Caco-2 (cell line): ENCODE measurements at regions not wholly inside any gene's neighbourhood (a gene's known extent, or its start where the extent isn't known, plus 50 kb on each side); places are given as distances from the start of the nearest gene placed in this dataset.

Experiments used
- BruUV-seq: library from RNA; stranded (reverse); fragments of 400-500 nt; replicated peaks from 2 replicates; lab custom pipeline; 2021; lab: Mats Ljungman, UMichigan
- CTCF ChIA-PET: fragments of 300-600 bp; sonication (Branson Sonifier 250); formaldehyde crosslinking; loops from one replicate; lab custom pipeline; 2022; ENCODE audit warnings: antibody characterized with exemption; lab: Charles Lee
- POLR2A ChIA-PET: fragments of 300-600 bp; sonication (Branson Sonifier 250); formaldehyde crosslinking; loops from one replicate; lab custom pipeline; 2022; ENCODE audit warnings: antibody characterized with exemption; lab: Charles Lee
- DNase-seq, 2 experiments: peaks; one replicate each; pipeline versions ENCODE4 v3.0.0 to v3.0.0-alpha.2; 2020 to 2022
- H3K27me3 ChIP-seq: replicated peaks from 2 replicates; pipeline ENCODE4 v1.6.0; 2011; ENCODE audit warnings: low read length; ENCODE audit not compliant: control insufficient read depth, insufficient read depth
- H3K36me3 ChIP-seq: 2 replicates; pipeline ENCODE4 v1.5.1; 2011; ENCODE audit warnings: low read length; ENCODE audit not compliant: control insufficient read depth, insufficient read depth
- H3K4me1 ChIP-seq: fragments of 250-450 bp; sonication (Bioruptor Pico); 2 replicates; pipeline ENCODE4 v1.5.1; 2020; ENCODE audit warnings: mild to moderate bottlenecking
- H3K4me3 ChIP-seq: 2 replicates; pipeline ENCODE4 v1.5.1; 2011; ENCODE audit warnings: low read depth, mild to moderate bottlenecking, control low read depth, low read length
- H3K9me3 ChIP-seq: fragments of 250-450 bp; sonication (Bioruptor Pico); 2 replicates; pipeline ENCODE4 v1.5.1; 2020; ENCODE audit warnings: mild to moderate bottlenecking, moderate library complexity
- H3K27ac Mint-ChIP-seq: one replicate; pipeline ENCODE4 v1.8.0; 2022; ENCODE audit warnings: mixed read lengths; ENCODE audit not compliant: unreplicated experiment
- H3K27me3 Mint-ChIP-seq: one replicate; pipeline ENCODE4 v1.8.0; 2022; ENCODE audit warnings: mixed read lengths; ENCODE audit not compliant: insufficient read depth, unreplicated experiment
- H3K36me3 Mint-ChIP-seq: one replicate; pipeline ENCODE4 v1.8.0; 2022; ENCODE audit warnings: mild to moderate bottlenecking, mixed read lengths; ENCODE audit not compliant: insufficient read depth, unreplicated experiment
- H3K4me1 Mint-ChIP-seq: one replicate; pipeline ENCODE4 v1.8.0; 2022; ENCODE audit warnings: low read depth, mixed read lengths; ENCODE audit not compliant: unreplicated experiment
- H3K4me3 Mint-ChIP-seq: one replicate; pipeline ENCODE4 v1.8.0; 2022; ENCODE audit warnings: mild to moderate bottlenecking, moderate library complexity, mixed read lengths; ENCODE audit not compliant: unreplicated experiment
- H3K9me3 Mint-ChIP-seq: one replicate; pipeline ENCODE4 v1.8.0; 2022; ENCODE audit warnings: mixed read lengths; ENCODE audit not compliant: unreplicated experiment
- intact Hi-C: fragments of 100-400 bp; cut with micrococcal nuclease; formaldehyde crosslinking; loops from one replicate; pipeline ENCODE4 v1.10.0; 2022; ENCODE audit not compliant: unreplicated experiment
- TF ChIP-seq, protein P1 (sequence below), 2 experiments: fragments of 200-600 bp in 1 of 2; IDR thresholded peaks; 1 replicate in 1 of 2; 2 replicates in 1 of 2; pipeline versions ENCODE4 v1.5.1 to v1.8.0; 2011 to 2022; ENCODE audit warnings: antibody characterized with exemption in 1 of 2, control low read depth in 1 of 2, inconsistent platforms in 1 of 2, low read depth in 1 of 2, low read length in 1 of 2, mild to moderate bottlenecking in 1 of 2, moderate library complexity in 1 of 2; ENCODE audit not compliant: insufficient read depth in 1 of 2, severe bottlenecking in 1 of 2, unreplicated experiment in 1 of 2

DNA sequence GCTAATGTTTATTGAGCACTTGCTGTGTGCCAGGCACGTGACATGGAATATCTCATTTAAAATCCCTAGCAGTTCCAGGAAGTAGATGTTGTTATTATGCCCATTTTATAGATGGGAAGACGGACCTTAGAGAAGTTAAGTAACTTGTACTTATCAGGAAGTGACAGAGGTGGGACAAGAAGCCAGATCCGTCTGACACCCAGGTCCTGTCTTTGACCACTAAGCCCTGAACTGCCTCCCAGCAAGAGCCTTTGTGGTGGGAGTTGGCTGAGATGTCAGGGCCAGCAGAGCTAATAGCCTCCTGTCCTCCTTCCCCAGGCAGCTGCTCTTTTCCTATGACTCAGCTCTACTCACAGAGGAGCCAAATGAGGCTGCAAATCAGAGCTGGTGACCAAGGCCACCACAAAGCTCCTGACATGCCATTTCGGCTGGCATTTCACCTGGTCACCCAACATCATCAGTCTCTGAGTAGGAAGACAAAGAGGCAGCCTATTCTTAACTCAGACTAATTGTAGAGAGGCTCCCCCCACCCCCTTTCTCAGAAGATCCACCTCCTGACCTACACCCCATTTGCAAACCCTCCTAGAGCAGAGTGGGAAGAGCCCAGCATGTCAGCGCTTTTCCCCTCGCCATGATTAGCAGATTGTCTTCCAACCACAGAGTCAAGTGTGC is 175.1 kb upstream of the KIT start:
- Histone ChIP-seq H3K4me3 (no peak overlapping the region), H3K36me3 (no peaks in the 10 kb centered on the region), H3K9me3 (no peaks in the 10 kb centered on the region), H3K27me3 (no peaks in the 10 kb centered on the region), H3K4me1 (no peaks in the 10 kb centered on the region)
- DNase-seq = no peak
- Mint-ChIP-seq H3K36me3 (no peaks in the 10 kb centered on the region), H3K27me3 (no peaks in the 10 kb centered on the region), H3K27ac (no peak overlapping the region), H3K9me3 (peaks cover 17% of the 10 kb centered on the region), H3K4me3 (no peak overlapping the region), H3K4me1 (no peaks in the 10 kb centered on the region)
- intact Hi-C loops = no loop called here
- TF ChIP-seq, protein P1, sequence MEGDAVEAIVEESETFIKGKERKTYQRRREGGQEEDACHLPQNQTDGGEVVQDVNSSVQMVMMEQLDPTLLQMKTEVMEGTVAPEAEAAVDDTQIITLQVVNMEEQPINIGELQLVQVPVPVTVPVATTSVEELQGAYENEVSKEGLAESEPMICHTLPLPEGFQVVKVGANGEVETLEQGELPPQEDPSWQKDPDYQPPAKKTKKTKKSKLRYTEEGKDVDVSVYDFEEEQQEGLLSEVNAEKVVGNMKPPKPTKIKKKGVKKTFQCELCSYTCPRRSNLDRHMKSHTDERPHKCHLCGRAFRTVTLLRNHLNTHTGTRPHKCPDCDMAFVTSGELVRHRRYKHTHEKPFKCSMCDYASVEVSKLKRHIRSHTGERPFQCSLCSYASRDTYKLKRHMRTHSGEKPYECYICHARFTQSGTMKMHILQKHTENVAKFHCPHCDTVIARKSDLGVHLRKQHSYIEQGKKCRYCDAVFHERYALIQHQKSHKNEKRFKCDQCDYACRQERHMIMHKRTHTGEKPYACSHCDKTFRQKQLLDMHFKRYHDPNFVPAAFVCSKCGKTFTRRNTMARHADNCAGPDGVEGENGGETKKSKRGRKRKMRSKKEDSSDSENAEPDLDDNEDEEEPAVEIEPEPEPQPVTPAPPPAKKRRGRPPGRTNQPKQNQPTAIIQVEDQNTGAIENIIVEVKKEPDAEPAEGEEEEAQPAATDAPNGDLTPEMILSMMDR (IDR thresholded peaks at IDR 0.05; ENCODE audit: insufficient read depth in 1 of 2, low read depth in 1 of 2, low read length in 1 of 2, severe bottlenecking in 1 of 2, unreplicated experiment in 1 of 2) = no peak
- CTCF ChIA-PET = no interaction called here
- no TSS peak for BruUV-seq
- POLR2A ChIA-PET = no interaction called here

DNA sequence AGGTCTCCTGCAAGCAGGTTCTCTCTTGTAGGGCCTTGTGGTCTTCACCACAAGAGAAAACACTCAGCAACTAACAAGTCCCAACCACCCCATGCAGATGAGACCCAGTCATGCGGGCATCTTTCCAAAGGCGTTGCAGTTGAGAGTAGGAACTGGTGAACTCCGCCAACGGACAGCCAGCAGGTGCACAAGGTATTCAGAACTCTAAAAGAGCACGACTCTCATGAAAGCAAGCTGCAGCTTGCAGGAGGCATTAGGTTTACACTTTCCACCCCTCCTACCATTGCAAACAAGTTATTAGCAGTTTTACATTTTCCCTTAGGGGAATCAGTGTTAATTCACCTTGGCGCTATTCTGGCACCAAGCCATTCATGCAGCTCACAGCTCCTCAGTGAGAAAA is 173.4 kb upstream of the KIT start:
- Mint-ChIP-seq H3K27me3 (no peaks in the 10 kb centered on the region), H3K4me3 (no peak overlapping the region), H3K27ac (no peak overlapping the region), H3K36me3 (no peaks in the 10 kb centered on the region), H3K4me1 (no peaks in the 10 kb centered on the region), H3K9me3 (peaks cover 7% of the 10 kb centered on the region)
- H3K4me1 ChIP-seq = no peaks in the 10 kb centered on the region
- H3K4me3 ChIP-seq = no peak overlapping the region
- H3K36me3 ChIP-seq = no peaks in the 10 kb centered on the region
- intact Hi-C loops = no loop called here
- CTCF ChIA-PET = no interaction called here
- no peaks in the 10 kb centered on the region for H3K9me3 ChIP-seq
- DNase-seq = no peak
- no TSS peak for BruUV-seq
- no peaks in the 10 kb centered on the region for H3K27me3 ChIP-seq
- TF ChIP-seq, protein P1 (IDR thresholded peaks at IDR 0.05; ENCODE audit: insufficient read depth in 1 of 2, low read depth in 1 of 2, low read length in 1 of 2, severe bottlenecking in 1 of 2, unreplicated experiment in 1 of 2) = no peak
- POLR2A ChIA-PET = no interaction called here

DNA sequence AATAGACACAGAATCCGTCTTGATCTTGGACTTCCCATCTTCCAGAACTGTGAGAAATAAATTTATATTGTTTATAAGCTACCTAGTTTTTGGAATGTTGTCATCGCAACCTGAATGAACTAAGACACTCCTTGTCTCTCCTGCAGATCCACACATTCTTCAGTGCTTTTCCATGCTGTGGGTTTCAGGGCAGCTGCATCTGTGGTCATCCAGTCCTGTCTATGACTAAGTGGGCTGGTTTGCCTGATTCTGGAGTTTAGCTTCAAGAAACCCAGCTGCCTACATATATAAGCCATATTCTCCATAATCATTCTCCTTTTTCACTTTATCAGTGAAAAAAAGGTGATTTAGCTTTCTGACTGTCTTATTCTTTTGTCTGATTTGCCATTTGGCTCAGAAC is 170.3 kb upstream of the KIT start:
- no peaks in the 10 kb centered on the region for H3K36me3 Mint-ChIP-seq

More for the DNA sequence above, 170.3 kb upstream of the KIT start:
- H3K9me3 ChIP-seq = no peaks in the 10 kb centered on the region
- H3K4me1 ChIP-seq = no peaks in the 10 kb centered on the region
- no peak overlapping the region for H3K4me3 ChIP-seq
- POLR2A ChIA-PET = no interaction called here
- intact Hi-C loops = no loop called here
- CTCF ChIA-PET = no interaction called here
- Mint-ChIP-seq H3K27ac (no peak overlapping the region), H3K27me3 (no peaks in the 10 kb centered on the region), H3K9me3 (no peaks in the 10 kb centered on the region), H3K4me3 (no peak overlapping the region), H3K4me1 (no peaks in the 10 kb centered on the region)
- no peaks in the 10 kb centered on the region for H3K27me3 ChIP-seq
- BruUV-seq = no TSS peak
- DNase-seq = no peak
- no peaks in the 10 kb centered on the region for H3K36me3 ChIP-seq
- TF ChIP-seq, protein P1 (IDR thresholded peaks at IDR 0.05; ENCODE audit: insufficient read depth in 1 of 2, low read depth in 1 of 2, low read length in 1 of 2, severe bottlenecking in 1 of 2, unreplicated experiment in 1 of 2) = no peak
